NB4 (cell line): ENCODE measurements at regions not wholly inside any gene's neighbourhood (a gene's known extent, or its start where the extent isn't known, plus 50 kb on each side); places are given as distances from the start of the nearest gene placed in this dataset.

Source experiments
- MYC ChIP-seq: IDR thresholded peaks from 2 replicates; pipeline ENCODE4 v1.6.1; 2011; ENCODE audit warnings: low read depth, low read length
- POLR2A ChIP-seq: IDR thresholded peaks from 2 replicates; pipeline ENCODE4 v1.6.1; 2011; ENCODE audit warnings: mild to moderate bottlenecking; ENCODE audit not compliant: insufficient read length; ENCODE audit errors: extremely low read depth
- TF ChIP-seq, protein P1 (sequence below): IDR thresholded peaks from one replicate; pipeline ENCODE4 v1.5.1; 2012; ENCODE audit warnings: low read depth, low read length
- TF ChIP-seq, protein P2 (sequence below): IDR thresholded peaks from 2 replicates; pipeline ENCODE4 v1.6.1; 2011; ENCODE audit warnings: low read depth, low read length

DNA sequence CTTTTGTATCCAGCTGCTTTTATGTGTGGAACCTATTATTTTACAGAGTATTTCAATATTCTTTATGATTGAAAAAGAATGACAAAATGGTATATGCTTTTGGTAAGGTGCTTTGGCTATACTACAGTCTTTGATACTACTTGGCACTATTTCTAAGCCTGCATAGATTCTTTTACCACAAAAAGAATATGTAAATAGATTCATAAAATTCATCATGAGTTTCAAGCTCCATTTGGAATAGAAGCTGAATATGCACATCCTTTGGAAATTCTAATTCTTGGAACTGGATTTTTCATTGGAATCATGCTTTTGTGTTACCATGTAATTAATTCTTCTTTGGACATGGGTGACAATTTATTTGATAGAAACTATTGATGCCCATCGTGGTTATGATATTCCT is 60.2 kb upstream of the SYTL5 start:
- TF ChIP-seq, protein P1, sequence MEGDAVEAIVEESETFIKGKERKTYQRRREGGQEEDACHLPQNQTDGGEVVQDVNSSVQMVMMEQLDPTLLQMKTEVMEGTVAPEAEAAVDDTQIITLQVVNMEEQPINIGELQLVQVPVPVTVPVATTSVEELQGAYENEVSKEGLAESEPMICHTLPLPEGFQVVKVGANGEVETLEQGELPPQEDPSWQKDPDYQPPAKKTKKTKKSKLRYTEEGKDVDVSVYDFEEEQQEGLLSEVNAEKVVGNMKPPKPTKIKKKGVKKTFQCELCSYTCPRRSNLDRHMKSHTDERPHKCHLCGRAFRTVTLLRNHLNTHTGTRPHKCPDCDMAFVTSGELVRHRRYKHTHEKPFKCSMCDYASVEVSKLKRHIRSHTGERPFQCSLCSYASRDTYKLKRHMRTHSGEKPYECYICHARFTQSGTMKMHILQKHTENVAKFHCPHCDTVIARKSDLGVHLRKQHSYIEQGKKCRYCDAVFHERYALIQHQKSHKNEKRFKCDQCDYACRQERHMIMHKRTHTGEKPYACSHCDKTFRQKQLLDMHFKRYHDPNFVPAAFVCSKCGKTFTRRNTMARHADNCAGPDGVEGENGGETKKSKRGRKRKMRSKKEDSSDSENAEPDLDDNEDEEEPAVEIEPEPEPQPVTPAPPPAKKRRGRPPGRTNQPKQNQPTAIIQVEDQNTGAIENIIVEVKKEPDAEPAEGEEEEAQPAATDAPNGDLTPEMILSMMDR: no peak
- TF ChIP-seq POLR2A: no peak
- TF ChIP-seq MYC: no peak
- TF ChIP-seq, protein P2, sequence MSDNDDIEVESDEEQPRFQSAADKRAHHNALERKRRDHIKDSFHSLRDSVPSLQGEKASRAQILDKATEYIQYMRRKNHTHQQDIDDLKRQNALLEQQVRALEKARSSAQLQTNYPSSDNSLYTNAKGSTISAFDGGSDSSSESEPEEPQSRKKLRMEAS: no peak
